ENCODE measurements at regions not wholly inside any gene's neighbourhood (a gene's known extent, or its start where the extent isn't known, plus 50 kb on each side); places are given as distances from the start of the nearest gene placed in this dataset.
"Not testable (repeated sequence)": the region's sequence is repeated elsewhere in the genome, so short reads cannot be mapped to it uniquely, and the experiment has no call there.

GRCh38 chr9:13915591-13916301 is 398.2 kb downstream of the NFIB start:
- H3K27ac ChIP-seq = no peak overlapping the region
- TF ChIP-seq ZFX (IDR thresholded peaks at IDR 0.05; ENCODE audit: borderline replicate concordance) = no peak
- TF ChIP-seq, protein P1, sequence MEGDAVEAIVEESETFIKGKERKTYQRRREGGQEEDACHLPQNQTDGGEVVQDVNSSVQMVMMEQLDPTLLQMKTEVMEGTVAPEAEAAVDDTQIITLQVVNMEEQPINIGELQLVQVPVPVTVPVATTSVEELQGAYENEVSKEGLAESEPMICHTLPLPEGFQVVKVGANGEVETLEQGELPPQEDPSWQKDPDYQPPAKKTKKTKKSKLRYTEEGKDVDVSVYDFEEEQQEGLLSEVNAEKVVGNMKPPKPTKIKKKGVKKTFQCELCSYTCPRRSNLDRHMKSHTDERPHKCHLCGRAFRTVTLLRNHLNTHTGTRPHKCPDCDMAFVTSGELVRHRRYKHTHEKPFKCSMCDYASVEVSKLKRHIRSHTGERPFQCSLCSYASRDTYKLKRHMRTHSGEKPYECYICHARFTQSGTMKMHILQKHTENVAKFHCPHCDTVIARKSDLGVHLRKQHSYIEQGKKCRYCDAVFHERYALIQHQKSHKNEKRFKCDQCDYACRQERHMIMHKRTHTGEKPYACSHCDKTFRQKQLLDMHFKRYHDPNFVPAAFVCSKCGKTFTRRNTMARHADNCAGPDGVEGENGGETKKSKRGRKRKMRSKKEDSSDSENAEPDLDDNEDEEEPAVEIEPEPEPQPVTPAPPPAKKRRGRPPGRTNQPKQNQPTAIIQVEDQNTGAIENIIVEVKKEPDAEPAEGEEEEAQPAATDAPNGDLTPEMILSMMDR (IDR thresholded peaks at IDR 0.05) = no peak

GRCh38 chr9:13915131-13915530 is 398.8 kb downstream of the NFIB start:
- H3K27ac ChIP-seq = no peak overlapping the region
- no peak for TF ChIP-seq ZFX (IDR thresholded peaks at IDR 0.05; ENCODE audit: borderline replicate concordance)
- TF ChIP-seq, protein P1 (IDR thresholded peaks at IDR 0.05) = no peak

- no peak for TF ChIP-seq ZFX (IDR thresholded peaks at IDR 0.05; ENCODE audit: borderline replicate concordance)
- TF ChIP-seq, protein P1 (IDR thresholded peaks at IDR 0.05) = no peak
- H3K27ac ChIP-seq = no peak overlapping the region
Measured at GRCh38 chr9:13911473-13911872, 402.5 kb downstream of the NFIB start.

- not testable (repeated sequence) for H3K27ac ChIP-seq
Measured at GRCh38 chr9:13907842-13908241, 406.1 kb downstream of the NFIB start.

- TF ChIP-seq ZFX (IDR thresholded peaks at IDR 0.05; ENCODE audit: borderline replicate concordance) = no peak
- TF ChIP-seq, protein P1 (IDR thresholded peaks at IDR 0.05) = no peak
- no peak overlapping the region for H3K27ac ChIP-seq
Measured at GRCh38 chr9:13904746-13905145, 409.2 kb downstream of the NFIB start.

DNA sequence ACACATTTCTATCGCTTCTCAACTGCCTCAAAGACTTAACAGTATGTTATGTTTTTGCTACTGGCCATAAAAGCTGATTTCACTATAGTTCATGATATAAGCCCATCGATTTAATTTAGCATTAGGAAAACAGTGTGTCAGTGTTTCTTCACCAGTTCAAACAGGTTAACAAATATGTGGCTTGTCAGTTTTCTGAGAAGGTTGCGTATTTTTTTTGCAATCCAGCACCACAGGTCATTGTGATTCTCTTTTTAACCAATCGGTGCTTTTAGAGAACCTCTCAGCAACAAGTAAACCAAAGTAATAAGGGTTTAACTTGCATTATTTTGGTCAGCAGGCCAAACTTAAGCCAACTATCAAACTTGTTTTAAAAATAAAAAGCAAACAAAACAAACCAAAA is 409.6 kb downstream of the NFIB start:
- TF ChIP-seq ZFX (IDR thresholded peaks at IDR 0.05; ENCODE audit: borderline replicate concordance) = no peak
- TF ChIP-seq, protein P1 (IDR thresholded peaks at IDR 0.05) = no peak
- H3K27ac ChIP-seq = no peak overlapping the region

DNA sequence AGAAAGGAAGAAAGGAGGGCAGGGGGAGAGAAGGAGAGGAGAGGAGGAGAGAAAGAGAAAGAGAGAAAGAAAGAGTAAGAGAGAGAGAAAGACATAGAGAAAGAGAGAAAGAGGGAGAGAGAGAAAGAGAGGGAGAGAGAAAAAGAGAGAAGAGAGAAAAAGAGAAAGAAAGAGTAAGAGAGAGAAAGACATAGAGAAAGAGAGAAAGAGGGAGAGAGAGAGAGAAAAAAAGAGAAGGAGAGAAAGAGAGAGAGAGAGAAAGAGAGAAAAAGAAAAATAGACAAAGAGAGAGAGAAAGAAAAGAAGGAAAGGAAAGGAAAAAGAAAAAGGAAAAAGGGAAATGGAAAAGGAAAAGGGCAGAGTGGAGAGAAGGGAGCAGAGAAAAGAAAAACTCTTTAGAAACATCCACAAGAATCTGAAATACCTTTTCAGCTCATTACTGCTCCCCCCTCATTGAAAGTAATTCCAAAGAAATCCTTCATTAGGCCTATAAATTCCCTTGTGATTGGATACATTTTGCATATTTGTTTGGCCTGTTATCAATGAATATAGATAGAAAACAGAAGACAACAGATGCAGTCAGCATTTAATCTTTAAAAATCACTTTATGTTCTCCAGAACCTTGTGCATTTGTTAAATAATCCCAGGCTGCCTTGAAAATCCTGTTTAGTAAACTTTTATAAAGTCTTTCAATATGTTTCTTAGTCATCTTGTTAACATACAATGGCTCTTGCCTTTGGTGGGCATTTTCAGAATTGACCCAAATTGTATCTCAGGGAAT is 411.5 kb downstream of the NFIB start:
- no peak overlapping the region for H3K27ac ChIP-seq
- TF ChIP-seq, protein P1 (IDR thresholded peaks at IDR 0.05) = no peak
- TF ChIP-seq ZFX (IDR thresholded peaks at IDR 0.05; ENCODE audit: borderline replicate concordance) = no peak
